Endothelial cell of umbilical vein (primary cell): ENCODE measurements at regions not wholly inside any gene's neighbourhood (a gene's known extent, or its start where the extent isn't known, plus 50 kb on each side); places are given as distances from the start of the nearest gene placed in this dataset.

Source experiments
- BruUV-seq: library from RNA; stranded (reverse); fragments of 400-500 nt; replicated peaks from 2 replicates; lab custom pipeline; 2021; lab: Mats Ljungman, UMichigan
- CTCF ChIA-PET: fragments of 300-600, 350-600 bp; sonication (Branson Sonifier 250); formaldehyde crosslinking; loops from one replicate; lab custom pipeline; 2021; ENCODE audit warnings: antibody characterized with exemption, inconsistent platforms; lab: Charles Lee
- POLR2A ChIA-PET: fragments of 300-600, 350-600 bp; sonication (Branson Sonifier 250); formaldehyde crosslinking; loops from one replicate; lab custom pipeline; 2021; ENCODE audit warnings: antibody characterized with exemption, inconsistent platforms; lab: Charles Lee
- DNase-seq: peaks from one replicate; pipeline ENCODE4 v3.0.0-alpha.2; 2011; ENCODE audit warnings: low read depth, low spot score
- FAIRE-seq: peaks from 2 replicates; lab custom pipeline; 2011; peaks lifted over from hg19 to GRCh38; lab: Jason Lieb, UNC
- H2AFZ ChIP-seq: 2 replicates; pipeline ENCODE4 v1.6.0; 2012; ENCODE audit warnings: low read depth, low read length, control low read depth, inconsistent platforms
- H3K27ac ChIP-seq: 2 replicates; pipeline ENCODE4 v1.5.1; 2011; ENCODE audit warnings: low read depth, mild to moderate bottlenecking, control low read depth, low read length, moderate library complexity; ENCODE audit not compliant: insufficient read depth
- H3K27me3 ChIP-seq, 2 experiments: 2 replicates each; pipeline versions ENCODE4 v1.6.0 to v1.6.1; 2011; ENCODE audit warnings: low read length in 2 of 2, mixed read lengths in 1 of 2; ENCODE audit not compliant: control insufficient read depth in 2 of 2, insufficient read depth in 2 of 2
- H3K36me3 ChIP-seq, 2 experiments: 2 replicates in 1 of 2; 3 replicates in 1 of 2; pipeline ENCODE4 v1.5.1; 2011; ENCODE audit warnings: low read length in 2 of 2, mild to moderate bottlenecking in 1 of 2, moderate library complexity in 1 of 2; ENCODE audit not compliant: control insufficient read depth in 2 of 2, insufficient read depth in 2 of 2; ENCODE audit errors: extremely low read depth in 1 of 2
- H3K4me1 ChIP-seq: 3 replicates; pipeline ENCODE4 v1.5.1; 2011; ENCODE audit warnings: mild to moderate bottlenecking, low read length; ENCODE audit not compliant: control insufficient read depth, insufficient read depth; ENCODE audit errors: extremely low read depth
- H3K4me2 ChIP-seq: 2 replicates; pipeline ENCODE4 v1.6.1; 2011; ENCODE audit warnings: low read length, control low read depth, mixed read lengths; ENCODE audit not compliant: insufficient read depth
- H3K4me3 ChIP-seq, 3 experiments: fragments of 200-600 bp in 1 of 3; sonication (generic), shearing (Covaris generic) in 1 of 3; replicated peaks in 1 of 3; 2 replicates each; pipeline ENCODE4 v1.5.1; 2011 to 2016; ENCODE audit warnings: control low read depth in 3 of 3, low read length in 3 of 3, mild to moderate bottlenecking in 2 of 3, inconsistent platforms in 1 of 3, low read depth in 1 of 3, moderate library complexity in 1 of 3; ENCODE audit not compliant: insufficient read depth in 1 of 3
- H3K79me2 ChIP-seq: 2 replicates; pipeline ENCODE4 v1.6.0; 2012; ENCODE audit warnings: low read length, inconsistent platforms; ENCODE audit not compliant: control insufficient read depth, insufficient read depth
- H3K9ac ChIP-seq: replicated peaks from 2 replicates; pipeline ENCODE3; 2011; ENCODE audit warnings: low read length, control low read depth; ENCODE audit not compliant: insufficient read depth; ENCODE audit errors: extremely low read depth
- H3K9me1 ChIP-seq: replicated peaks from 3 replicates; pipeline ENCODE4 v1.6.0; 2011; ENCODE audit warnings: mild to moderate bottlenecking, low read length; ENCODE audit not compliant: control insufficient read depth, insufficient read depth; ENCODE audit errors: extremely low read depth
- H3K9me3 ChIP-seq: replicated peaks from 2 replicates; pipeline ENCODE4 v1.5.1; 2012; ENCODE audit warnings: low read length, inconsistent platforms; ENCODE audit not compliant: control insufficient read depth, insufficient read depth
- H4K20me1 ChIP-seq: replicated peaks from 2 replicates; pipeline ENCODE3; 2011; ENCODE audit warnings: mild to moderate bottlenecking, low read length; ENCODE audit not compliant: control insufficient read depth, insufficient read depth; ENCODE audit errors: extremely low read depth
- CTCF ChIP-seq, 2 donors: IDR thresholded peaks; 1 replicate in 1 of 2; 2 replicates in 1 of 2; pipeline ENCODE4 v1.5.1; 2011; ENCODE audit warnings: low read length in 2 of 2, mild to moderate bottlenecking in 2 of 2, moderate library complexity in 2 of 2, control low read depth in 1 of 2, inconsistent platforms in 1 of 2, low read depth in 1 of 2; ENCODE audit not compliant: insufficient read depth in 1 of 2; ENCODE audit errors: extremely low read depth in 1 of 2
- EZH2 ChIP-seq: IDR thresholded peaks from 2 replicates; pipeline ENCODE4 v1.6.1; 2012; ENCODE audit warnings: borderline replicate concordance, low read depth, mild to moderate bottlenecking, moderate library complexity, low read length, inconsistent platforms; ENCODE audit not compliant: severe bottlenecking
- FOS ChIP-seq: IDR thresholded peaks from 2 replicates; pipeline ENCODE4 v1.6.1; 2011; ENCODE audit warnings: mild to moderate bottlenecking, low read length, moderate library complexity, borderline replicate concordance; ENCODE audit not compliant: insufficient read depth
- GATA2 ChIP-seq: IDR thresholded peaks from 2 replicates; pipeline ENCODE4 v1.7.0; 2011; ENCODE audit warnings: low read depth, mild to moderate bottlenecking, moderate library complexity, mixed read lengths, low read length; ENCODE audit not compliant: insufficient read length, insufficient read depth
- JUN ChIP-seq: IDR thresholded peaks from 2 replicates; pipeline ENCODE4 v1.6.1; 2011; ENCODE audit warnings: borderline replicate concordance, low read depth; ENCODE audit not compliant: insufficient read length, insufficient read depth
- MAX ChIP-seq: IDR thresholded peaks from 2 replicates; pipeline ENCODE4 v1.6.1; 2011; ENCODE audit not compliant: insufficient read depth, insufficient read length
- MYC ChIP-seq: IDR thresholded peaks from one replicate; pipeline ENCODE4 v1.6.1; 2011; ENCODE audit warnings: mild to moderate bottlenecking, low read depth, low read length
- POLR2A ChIP-seq: IDR thresholded peaks from 2 replicates; pipeline ENCODE4 v1.6.1; 2012; ENCODE audit warnings: low read depth, mild to moderate bottlenecking, control low read depth, low read length
- POLR2AphosphoS5 ChIP-seq: IDR thresholded peaks from 2 replicates; pipeline ENCODE4 v1.6.1; 2012; ENCODE audit warnings: low read depth, mild to moderate bottlenecking, control low read depth, low read length, moderate library complexity; ENCODE audit not compliant: insufficient read depth
- dilution Hi-C: fragments of 300-500 bp; cut with MboI; formaldehyde crosslinking; loops from one replicate; pipeline ENCODE4 v1.15.0; 2019; ENCODE audit warnings: low sequenced_read_pairs; ENCODE audit not compliant: extremely low pct_ligation_motif_present
- intact Hi-C: fragments of 100-400 bp; cut with micrococcal nuclease; formaldehyde crosslinking; loops from one replicate; pipeline ENCODE4 v1.10.0; 2022

- H3K4me2 ChIP-seq = no peak overlapping the region
- dilution Hi-C loops (no loop called here), intact Hi-C loops (no loop called here)
- no peaks in the 10 kb centered on the region for H4K20me1 ChIP-seq
- no peaks in the 10 kb centered on the region for H3K4me1 ChIP-seq
- no peaks in the 10 kb centered on the region for H3K79me2 ChIP-seq
- H3K9me1 ChIP-seq = no peaks in the 10 kb centered on the region
- no peak overlapping the region for H2AFZ ChIP-seq
- no TSS peak for BruUV-seq
- H3K27me3 ChIP-seq = no peaks in the 10 kb centered on the region
- TF ChIP-seq POLR2A (no peak), MYC (no peak), CTCF (IDR thresholded peaks at IDR 0.05; ENCODE audit: extremely low read depth in 1 of 2, insufficient read depth in 1 of 2, low read depth in 1 of 2, low read length in 2 of 2) (no peak), POLR2AphosphoS5 (no peak), JUN (no peak), MAX (no peak), FOS (no peak), EZH2 (no peak), GATA2 (no peak)
- no peak for DNase-seq
- H3K36me3 ChIP-seq = no peaks in the 10 kb centered on the region
- FAIRE-seq = no peak
- H3K9ac ChIP-seq = no peak overlapping the region
- H3K4me3 ChIP-seq = no peak overlapping the region
- ChIA-PET POLR2A (no interaction called here), CTCF (no interaction called here)
- H3K9me3 ChIP-seq = no peaks in the 10 kb centered on the region
- no peak overlapping the region for H3K27ac ChIP-seq
Observed at GRCh38 chr14:41187868-41188267, 418.8 kb upstream of the LRFN5 start.
